GM19351 (cell line): ENCODE measurements at regions not wholly inside any gene's neighbourhood (a gene's known extent, or its start where the extent isn't known, plus 50 kb on each side); places are given as distances from the start of the nearest gene placed in this dataset.
"Not testable (repeated sequence)": the region's sequence is repeated elsewhere in the genome, so short reads cannot be mapped to it uniquely, and the experiment has no call there.

Experiments used
- ATAC-seq: cut with Tn5 transposase; IDR thresholded peaks from one replicate; pipeline ENCODE4 v1.9.1; 2021; ENCODE audit warnings: mild to moderate bottlenecking, moderate library complexity; ENCODE audit not compliant: unreplicated experiment

GRCh38 chrX:104513162-104513561 lies 52.8 kb upstream of the IL1RAPL2 start:
- no peak for ATAC-seq

GRCh38 chrX:104510801-104511200 lies 55.2 kb upstream of the IL1RAPL2 start:
- no peak for ATAC-seq

DNA sequence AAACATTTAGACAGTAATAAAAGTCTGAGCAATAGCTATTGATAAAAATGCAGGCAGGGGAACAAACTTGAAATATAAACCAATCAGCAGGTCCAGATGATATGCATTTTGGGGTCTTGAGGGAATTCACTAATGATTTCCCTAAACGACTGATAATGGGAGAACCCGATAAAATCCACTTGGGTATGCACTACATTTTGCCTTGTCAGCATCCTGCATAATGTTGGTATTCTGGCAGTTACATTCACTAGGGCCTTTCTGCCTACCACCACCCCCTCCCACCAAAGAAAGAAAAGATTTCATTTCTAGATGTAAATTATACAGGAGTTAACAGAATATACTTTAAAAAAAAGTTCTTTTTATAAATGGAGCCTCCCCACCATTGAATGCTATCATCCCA lies 63.5 kb upstream of the IL1RAPL2 start:
- no peak for ATAC-seq

DNA sequence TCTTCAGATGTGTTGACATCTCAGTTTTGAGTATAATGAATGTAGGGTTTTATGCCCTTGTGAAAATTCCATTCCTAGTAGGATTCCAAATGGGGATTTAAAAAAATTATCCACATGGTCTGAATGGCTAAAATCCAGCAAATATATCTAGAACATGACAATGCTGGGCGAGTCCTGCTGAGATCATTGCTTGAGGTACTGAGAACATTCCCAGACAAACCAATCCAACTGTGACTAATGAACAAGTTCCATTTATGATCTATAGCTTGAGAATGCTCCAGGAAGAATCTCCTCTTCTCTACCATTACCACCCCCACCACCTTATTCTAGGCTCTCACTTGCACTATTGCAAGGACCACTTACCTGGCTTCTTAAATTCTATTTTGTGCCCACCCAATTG lies 77.2 kb upstream of the IL1RAPL2 start:
- ATAC-seq: no peak

DNA sequence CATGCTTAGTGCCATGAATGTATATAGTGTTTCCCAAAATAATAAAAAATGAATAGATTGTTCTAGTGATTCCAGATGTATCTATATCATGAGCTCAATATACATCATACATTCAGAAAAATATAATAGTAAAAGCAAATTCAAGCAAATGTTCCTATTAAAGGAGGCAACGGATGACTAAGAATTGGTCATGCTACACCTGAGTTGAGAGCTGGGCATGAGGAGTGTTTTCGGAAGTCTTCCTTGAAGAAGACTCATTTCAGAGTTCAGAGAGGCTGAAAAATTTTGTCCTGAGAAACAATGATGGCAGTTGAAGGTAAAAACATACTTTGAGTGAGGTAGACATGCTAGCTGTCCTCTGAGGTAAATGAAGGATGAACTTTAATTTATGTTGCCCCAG lies 79.3 kb upstream of the IL1RAPL2 start:
- no peak for ATAC-seq

- ATAC-seq: no peak
These were observed 83.2 kb upstream of the IL1RAPL2 start for GRCh38 chrX:104482757-104483156.

GRCh38 chrX:104469771-104470170 lies 96.2 kb upstream of the IL1RAPL2 start:
- no peak for ATAC-seq

DNA sequence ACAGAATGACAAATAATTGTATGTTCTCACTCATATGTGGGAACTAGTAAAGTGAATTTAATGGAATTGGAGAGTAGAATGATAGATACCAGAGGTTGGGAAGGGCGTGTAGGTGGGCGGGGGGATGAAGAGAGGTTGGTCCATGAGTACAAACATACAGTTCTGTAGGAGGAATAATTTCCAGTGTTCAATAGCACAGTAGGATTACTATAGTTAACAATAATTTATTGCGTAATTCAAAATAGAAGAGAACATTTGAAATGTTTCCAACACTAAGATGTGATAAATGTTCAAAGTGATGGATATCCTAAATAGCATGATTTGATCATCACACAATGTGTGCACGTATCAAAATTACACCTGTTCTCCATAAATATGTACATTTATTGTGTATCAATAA lies 106.2 kb upstream of the IL1RAPL2 start:
- no peak for ATAC-seq

- ATAC-seq: not testable (repeated sequence)
These were observed 108.9 kb upstream of the IL1RAPL2 start for GRCh38 chrX:104457130-104457529.

DNA sequence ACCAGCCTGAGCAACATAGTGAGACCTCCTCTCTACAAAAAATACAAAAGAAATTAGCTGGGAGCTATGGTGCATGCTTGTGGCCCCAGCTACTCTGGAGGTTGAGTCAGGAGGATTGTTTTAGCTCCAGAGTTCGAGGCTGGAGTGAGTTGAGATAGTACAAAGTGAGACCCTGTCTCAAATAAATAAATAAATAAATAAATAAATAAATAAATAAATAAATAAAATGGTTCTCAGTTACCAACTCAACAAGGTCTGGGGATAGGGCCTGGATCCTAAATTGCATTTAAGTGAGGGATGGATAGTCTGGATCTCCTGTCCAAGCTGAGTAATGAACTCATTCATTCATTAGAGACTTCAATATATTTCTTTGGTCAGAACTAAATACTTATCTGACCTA lies 115.7 kb upstream of the IL1RAPL2 start:
- ATAC-seq: no peak

GRCh38 chrX:104445591-104445990 lies 120.4 kb upstream of the IL1RAPL2 start:
- no peak for ATAC-seq

DNA sequence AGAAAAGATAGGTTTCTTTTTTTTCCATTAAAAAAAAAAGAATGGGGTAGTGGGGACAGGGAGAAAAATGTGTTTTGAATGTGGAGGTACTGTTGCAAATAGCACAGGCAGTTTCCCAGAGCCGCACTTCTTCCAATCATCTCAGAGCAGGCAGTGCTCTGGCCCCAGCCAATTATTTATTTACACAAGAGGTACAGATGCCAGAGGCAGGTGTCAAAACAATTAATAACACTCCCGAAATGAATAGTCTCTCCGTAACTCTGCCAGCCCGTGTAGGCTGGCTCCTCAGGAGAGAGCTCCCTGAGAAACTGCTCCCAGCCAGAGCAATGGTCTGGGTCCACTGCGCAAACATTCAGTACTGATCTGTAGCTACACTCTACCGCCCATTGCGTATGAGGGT lies 130.8 kb upstream of the IL1RAPL2 start:
- no peak for ATAC-seq

DNA sequence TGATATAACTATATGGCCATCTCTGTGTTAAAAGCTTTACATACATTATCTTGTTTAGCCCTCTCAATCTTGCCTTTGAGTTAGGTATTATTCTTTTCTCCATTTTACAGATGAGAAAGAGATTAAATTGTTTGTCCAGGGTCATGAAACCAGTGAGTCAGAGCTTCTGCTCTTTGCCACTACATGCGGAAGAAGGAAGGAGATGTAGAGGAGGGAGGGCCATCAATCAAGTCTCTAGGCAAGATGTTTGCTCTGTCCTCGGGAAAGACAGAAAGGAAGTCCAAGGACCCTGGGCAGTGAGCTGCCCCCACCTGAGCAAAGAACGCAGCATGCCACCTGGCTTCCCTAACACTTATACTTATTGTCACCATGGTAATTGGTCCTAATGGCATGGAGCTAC lies 133.7 kb upstream of the IL1RAPL2 start:
- no peak for ATAC-seq

GRCh38 chrX:104430742-104431119 lies 135.3 kb upstream of the IL1RAPL2 start:
- no peak for ATAC-seq

DNA sequence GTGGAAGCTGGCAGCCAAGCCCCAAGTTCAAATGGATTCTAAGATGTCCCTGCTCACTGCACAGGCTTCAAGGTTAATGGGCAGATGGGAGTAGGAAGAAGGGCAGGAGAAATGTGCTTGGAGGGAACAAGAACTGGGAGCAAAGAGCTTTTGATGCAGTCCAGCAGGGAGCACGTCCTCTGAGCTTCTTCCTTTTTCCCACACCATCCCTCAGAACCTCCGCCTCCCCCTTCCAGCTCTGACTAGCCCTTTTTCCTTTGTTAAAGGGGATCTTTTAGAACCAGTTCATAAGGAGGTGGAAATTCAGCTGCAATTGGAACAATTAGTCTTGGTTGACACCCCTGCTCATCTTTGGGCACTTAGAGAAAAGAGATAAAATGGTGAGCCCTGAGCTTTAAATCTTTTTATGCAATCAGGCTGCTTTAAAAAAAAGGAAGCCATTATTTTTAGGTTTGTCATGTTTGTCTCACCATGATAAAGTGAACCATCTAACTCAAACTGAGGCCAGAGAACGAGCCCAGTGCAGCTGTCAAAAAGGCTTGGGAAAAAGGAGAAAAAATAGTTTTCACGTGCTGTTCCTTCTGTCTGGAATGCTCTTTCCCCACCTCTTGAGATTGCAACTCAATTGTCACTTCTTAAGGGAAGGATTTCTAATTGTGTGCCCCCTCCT lies 135.8 kb upstream of the IL1RAPL2 start:
- no peak for ATAC-seq

- ATAC-seq: no peak
These were observed 137.8 kb upstream of the IL1RAPL2 start for GRCh38 chrX:104428231-104428630.

DNA sequence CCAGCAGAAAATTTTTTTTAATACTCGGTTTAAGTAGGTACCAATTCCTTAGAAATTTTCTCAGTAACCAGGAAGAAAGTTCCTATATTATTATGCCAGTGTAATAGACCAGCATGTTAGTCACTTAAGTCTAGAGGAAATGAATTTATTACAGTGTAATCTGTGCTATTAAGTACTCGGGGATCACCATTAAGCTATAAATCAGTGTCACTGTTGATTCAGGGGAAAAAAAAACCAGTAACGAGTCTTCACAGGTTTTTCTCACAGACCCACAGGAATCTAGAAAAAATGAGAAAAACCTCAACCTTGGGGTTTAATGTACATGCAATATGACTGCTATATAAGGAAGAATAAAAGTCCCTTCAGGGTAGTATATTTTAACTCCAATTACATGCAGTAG lies 138.3 kb upstream of the IL1RAPL2 start:
- no peak for ATAC-seq

DNA sequence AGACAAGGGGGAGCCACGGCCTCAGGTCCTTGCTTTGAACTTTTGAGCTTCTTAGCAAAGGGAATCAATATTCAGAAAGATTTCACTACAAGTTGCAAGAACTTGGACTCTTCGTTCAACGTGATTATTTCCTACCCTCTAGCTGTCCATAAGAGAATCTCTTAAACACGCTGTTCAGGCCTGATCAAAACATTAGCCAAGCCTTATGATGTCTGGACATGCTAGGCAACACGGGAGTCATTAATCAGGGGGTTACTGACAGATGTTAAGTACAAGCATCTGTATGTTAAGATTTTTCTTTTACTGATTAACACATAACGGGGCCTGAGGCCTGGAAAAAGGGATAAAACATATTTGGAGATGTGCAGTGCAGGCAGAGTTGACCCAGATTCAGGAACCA lies 138.9 kb upstream of the IL1RAPL2 start:
- ATAC-seq: no peak

DNA sequence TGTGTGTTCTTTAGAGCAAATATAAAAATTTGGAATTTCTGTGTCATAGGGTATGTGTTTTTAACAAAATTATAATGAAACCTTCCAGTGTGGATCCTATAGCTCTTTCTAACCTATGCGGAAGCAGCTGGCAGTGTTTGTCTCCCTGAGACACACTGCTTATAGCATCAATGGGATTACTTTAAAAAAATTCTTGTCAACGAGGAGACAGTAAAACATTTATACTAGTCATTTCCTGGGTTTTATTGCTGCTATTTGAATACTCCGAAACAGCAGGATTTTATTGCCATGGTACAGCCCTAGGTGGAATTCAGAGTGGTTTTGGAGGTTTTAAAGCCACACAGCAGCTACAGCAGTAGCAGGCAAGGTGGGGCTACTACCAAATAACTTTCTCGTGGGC lies 145.1 kb upstream of the IL1RAPL2 start:
- no peak for ATAC-seq

GRCh38 chrX:104419926-104420325 lies 146.1 kb upstream of the IL1RAPL2 start:
- no peak for ATAC-seq

- ATAC-seq: no peak
These were observed 146.8 kb upstream of the IL1RAPL2 start for GRCh38 chrX:104419211-104419610.

DNA sequence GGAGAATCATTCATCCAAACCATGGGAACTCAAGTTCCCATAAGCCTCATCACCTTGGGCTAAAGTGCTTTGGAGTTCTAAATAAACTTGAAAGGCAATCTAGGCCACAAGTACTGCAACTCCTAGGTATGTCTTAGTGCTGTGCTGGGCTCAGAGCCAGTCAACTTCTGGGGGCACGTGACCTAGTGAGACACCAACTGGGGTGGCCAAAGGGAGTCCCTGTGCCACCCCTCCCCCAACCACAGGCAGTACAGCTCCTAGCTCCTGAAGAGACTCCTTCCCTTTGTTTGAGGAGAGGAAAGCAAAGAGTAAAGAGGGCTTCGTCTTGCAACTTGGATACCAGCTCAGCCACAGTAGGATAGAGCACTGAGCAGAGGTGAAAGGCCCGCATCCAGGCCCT lies 154.2 kb upstream of the IL1RAPL2 start:
- ATAC-seq: no peak

DNA sequence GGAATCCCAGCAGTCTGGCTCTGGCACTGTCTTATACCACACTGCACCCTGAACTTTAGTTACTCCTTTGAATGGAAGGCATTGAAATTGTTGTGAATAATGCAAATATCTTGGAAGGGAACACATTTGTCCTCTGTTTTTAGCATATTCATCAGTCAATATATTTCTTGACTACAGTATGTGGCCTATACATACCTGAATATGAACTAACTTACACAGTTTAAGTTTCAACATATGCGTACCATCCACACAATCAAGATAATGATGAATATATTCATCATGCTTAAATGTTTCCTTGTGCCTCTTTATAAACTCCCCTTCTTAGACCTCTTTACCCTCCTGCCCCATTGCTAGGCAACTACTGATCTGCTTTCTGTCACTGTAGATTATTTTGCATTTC lies 145.7 kb upstream of the ESX1 start:
- ATAC-seq: no peak
